Mucosa of gallbladder (tissue), 1 donor: ENCODE measurements at regions not wholly inside any gene's neighbourhood (a gene's known extent, or its start where the extent isn't known, plus 50 kb on each side); places are given as distances from the start of the nearest gene placed in this dataset.
"Not testable (repeated sequence)": the region's sequence is repeated elsewhere in the genome, so short reads cannot be mapped to it uniquely, and the experiment has no call there.

Source experiments
- DNase-seq: peaks from one replicate; pipeline ENCODE4 v3.0.0-alpha.2; 2020; ENCODE audit warnings: low spot score
- donor health status: DM: no; HTN: no; CAD: no.

GRCh38 chr1:214095896-214096295 is 108.1 kb downstream of the PROX1 start:
- DNase-seq: not testable (repeated sequence)

GRCh38 chr1:214101246-214101645 is 113.5 kb downstream of the PROX1 start:
- no peak for DNase-seq

- no peak for DNase-seq
Observed at GRCh38 chr1:214101828-214102227, 114.1 kb downstream of the PROX1 start.

GRCh38 chr1:214102907-214103306 is 115.1 kb downstream of the PROX1 start:
- DNase-seq: no peak

- no peak for DNase-seq
Observed at GRCh38 chr1:214103778-214104177, 116.0 kb downstream of the PROX1 start.

GRCh38 chr1:214106375-214106774 is 118.6 kb downstream of the PROX1 start:
- no peak for DNase-seq

GRCh38 chr1:214107322-214108096 is 119.7 kb downstream of the PROX1 start:
- DNase-seq: no peak

- DNase-seq: no peak
Observed at GRCh38 chr1:214108097-214108446, 120.3 kb downstream of the PROX1 start.

- no peak for DNase-seq
Observed at GRCh38 chr1:214111796-214112195, 124.0 kb downstream of the PROX1 start.

- no peak for DNase-seq
Observed at GRCh38 chr1:214116258-214116657, 128.5 kb downstream of the PROX1 start.

- no peak for DNase-seq
Observed at GRCh38 chr1:214117780-214118179, 130.0 kb downstream of the PROX1 start.

- DNase-seq: no peak
Observed at GRCh38 chr1:214120191-214120590, 132.4 kb downstream of the PROX1 start.

- DNase-seq: no peak
Observed at GRCh38 chr1:214120951-214121350, 133.2 kb downstream of the PROX1 start.

- DNase-seq: no peak
Observed at GRCh38 chr1:214122110-214122509, 134.3 kb downstream of the PROX1 start.

- peak; percentile 65 for DNase-seq
Observed at GRCh38 chr1:214123061-214123784, 135.4 kb downstream of the PROX1 start.

GRCh38 chr1:214124281-214124805 is 136.6 kb downstream of the PROX1 start:
- DNase-seq: no peak

- no peak for DNase-seq
Observed at GRCh38 chr1:214124915-214125314, 137.1 kb downstream of the PROX1 start.

GRCh38 chr1:214125819-214126218 is 138.0 kb downstream of the PROX1 start:
- no peak for DNase-seq

GRCh38 chr1:214126697-214127146 is 138.9 kb downstream of the PROX1 start:
- DNase-seq: peak; percentile 12

- no peak for DNase-seq
Observed at GRCh38 chr1:214127705-214128104, 139.9 kb downstream of the PROX1 start.

- DNase-seq: no peak
Observed at GRCh38 chr1:214135886-214136285, 145.1 kb upstream of the SMYD2 start.

GRCh38 chr1:214136324-214136919 is 144.5 kb upstream of the SMYD2 start:
- no peak for DNase-seq

GRCh38 chr1:214141486-214141885 is 139.5 kb upstream of the SMYD2 start:
- no peak for DNase-seq
